GM12878 (cell line): ENCODE measurements at regions not wholly inside any gene's neighbourhood (a gene's known extent, or its start where the extent isn't known, plus 50 kb on each side); places are given as distances from the start of the nearest gene placed in this dataset.

ENCODE experiments used
- CBX5 ChIP-seq: sonication (generic); IDR thresholded peaks from 2 replicates; pipeline ENCODE4 v1.6.1; 2016; ENCODE audit warnings: low read depth, moderate library complexity, mild to moderate bottlenecking, inconsistent platforms
- FOXM1 ChIP-seq: IDR thresholded peaks from 2 replicates; pipeline ENCODE4 v1.6.1; 2012; ENCODE audit warnings: low read depth, mild to moderate bottlenecking, inconsistent platforms, low read length, moderate library complexity
- JUNB ChIP-seq: IDR thresholded peaks from 2 replicates; pipeline ENCODE4 v1.6.1; 2016; ENCODE audit warnings: antibody characterized with exemption, mild to moderate bottlenecking
- KDM1A ChIP-seq: fragments of 200-600 bp; sonication (generic); IDR thresholded peaks from 2 replicates; pipeline ENCODE4 v1.6.1; 2016; ENCODE audit warnings: borderline replicate concordance
- MEF2A ChIP-seq: IDR thresholded peaks from 2 replicates; pipeline ENCODE4 v1.6.1; 2011; ENCODE audit warnings: low read depth, mild to moderate bottlenecking, low read length, moderate library complexity; ENCODE audit not compliant: insufficient read depth
- MXI1 ChIP-seq: fragments of 150-350 bp; IDR thresholded peaks from 2 replicates; pipeline ENCODE4 v1.6.1; 2011; ENCODE audit warnings: low read depth, mild to moderate bottlenecking, inconsistent platforms, low read length, improper control_type of control experiment
- NFIC ChIP-seq: IDR thresholded peaks from 2 replicates; pipeline ENCODE4 v1.6.1; 2012; ENCODE audit warnings: low read depth, mild to moderate bottlenecking, inconsistent platforms, low read length, moderate library complexity
- POU2F2 ChIP-seq: IDR thresholded peaks from 3 replicates; pipeline ENCODE4 v1.6.1; 2011; ENCODE audit warnings: low read depth, mild to moderate bottlenecking, low read length, borderline replicate concordance
- RFX5 ChIP-seq: IDR thresholded peaks from 2 replicates; pipeline ENCODE4 v1.6.1; 2011; ENCODE audit warnings: low read depth, low read length, improper control_type of control experiment
- SREBF1 ChIP-seq: IDR thresholded peaks from 2 replicates; pipeline ENCODE4 v1.6.1; 2012; ENCODE audit warnings: mild to moderate bottlenecking, low read length
- STAT3 ChIP-seq: IDR thresholded peaks from 2 replicates; pipeline ENCODE4 v1.6.1; 2011; ENCODE audit warnings: low read depth, low read length, improper control_type of control experiment
- SUZ12 ChIP-seq: fragments of 200-600 bp; sonication (generic); IDR thresholded peaks from one replicate; pipeline ENCODE4 v1.6.1; 2018; ENCODE audit warnings: antibody characterized with exemption, mild to moderate bottlenecking; ENCODE audit not compliant: unreplicated experiment
- TARDBP ChIP-seq: IDR thresholded peaks from 2 replicates; pipeline ENCODE4 v1.6.1; 2016; ENCODE audit warnings: borderline replicate concordance
- YBX1 ChIP-seq: fragments of 450-650 bp; IDR thresholded peaks from 2 replicates; pipeline ENCODE4 v1.6.1; 2016; ENCODE audit warnings: antibody characterized with exemption
- ZSCAN29 ChIP-seq: fragments of 450-650 bp; IDR thresholded peaks from 2 replicates; pipeline ENCODE4 v1.6.1; 2017; ENCODE audit warnings: mild to moderate bottlenecking, moderate library complexity
- TF ChIP-seq, protein P1 (sequence below): fragments of 450-650 bp; IDR thresholded peaks from 2 replicates; pipeline ENCODE4 v1.6.1; 2016; ENCODE audit warnings: mild to moderate bottlenecking
- TF ChIP-seq, protein P2 (sequence below): fragments of 450-650 bp; IDR thresholded peaks from 2 replicates; pipeline ENCODE4 v1.6.1; 2017; ENCODE audit warnings: mild to moderate bottlenecking
- TF ChIP-seq, protein P3 (sequence below): fragments of 450-650 bp; formaldehyde crosslinking; IDR thresholded peaks from 2 replicates; pipeline ENCODE4 v1.4.0; 2022; ENCODE audit warnings: mild to moderate bottlenecking, moderate library complexity
- TF ChIP-seq, protein P4 (sequence below): fragments of 450-650 bp; IDR thresholded peaks from 2 replicates; pipeline ENCODE4 v1.6.1; 2014; ENCODE audit warnings: mild to moderate bottlenecking
- TF ChIP-seq, protein P5 (sequence below): fragments of 450-650 bp; IDR thresholded peaks from 2 replicates; pipeline ENCODE4 v1.6.1; 2017; ENCODE audit warnings: mild to moderate bottlenecking, moderate library complexity

DNA sequence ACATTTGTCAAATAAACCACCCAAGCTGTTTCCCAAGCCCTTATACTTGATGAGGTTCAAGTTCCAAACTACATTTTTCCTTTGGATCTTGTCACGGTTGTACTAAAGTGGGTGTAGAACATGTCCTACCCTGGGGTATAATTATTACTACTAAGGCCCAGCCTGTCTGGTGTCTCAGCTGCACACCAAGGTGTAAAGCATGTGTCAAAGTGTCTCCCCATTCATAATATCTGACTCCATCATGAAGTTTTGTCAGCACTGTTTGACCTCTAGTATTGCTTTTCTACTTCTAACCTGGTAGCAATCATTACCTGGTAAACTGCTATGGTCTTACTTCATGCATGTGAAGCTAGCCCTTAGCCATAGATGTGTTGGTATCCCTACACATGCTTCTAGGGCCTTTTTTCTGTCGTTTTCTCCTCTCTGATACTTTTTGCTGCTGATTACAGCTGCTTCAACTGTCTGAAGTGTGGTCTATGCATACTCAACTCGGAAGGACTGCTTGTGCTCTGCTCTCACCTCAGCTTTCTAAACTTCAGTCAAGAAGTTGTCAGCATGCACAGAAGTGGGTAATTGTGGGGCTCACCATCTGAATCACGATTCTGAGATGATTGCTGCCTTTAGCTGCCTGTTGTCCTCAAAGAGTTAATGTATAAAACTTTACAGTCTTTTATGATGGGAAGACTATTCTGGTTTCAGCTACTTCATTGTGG, 445.7 kb upstream of the TRIB2 start (continued):
- TF ChIP-seq, protein P1, sequence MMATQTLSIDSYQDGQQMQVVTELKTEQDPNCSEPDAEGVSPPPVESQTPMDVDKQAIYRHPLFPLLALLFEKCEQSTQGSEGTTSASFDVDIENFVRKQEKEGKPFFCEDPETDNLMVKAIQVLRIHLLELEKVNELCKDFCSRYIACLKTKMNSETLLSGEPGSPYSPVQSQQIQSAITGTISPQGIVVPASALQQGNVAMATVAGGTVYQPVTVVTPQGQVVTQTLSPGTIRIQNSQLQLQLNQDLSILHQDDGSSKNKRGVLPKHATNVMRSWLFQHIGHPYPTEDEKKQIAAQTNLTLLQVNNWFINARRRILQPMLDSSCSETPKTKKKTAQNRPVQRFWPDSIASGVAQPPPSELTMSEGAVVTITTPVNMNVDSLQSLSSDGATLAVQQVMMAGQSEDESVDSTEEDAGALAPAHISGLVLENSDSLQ = no peak
- TF ChIP-seq POU2F2 (peak; percentile 79; the same call in 2 of the 3 replicates), KDM1A (no peak), FOXM1 (peak; percentile 46; the same call in 1 of the 2 replicates), SUZ12 (no peak), NFIC (0 out of 2 replicates have a peak, but pooled peaks have one; percentile 16), ZSCAN29 (no peak), YBX1 (no peak), STAT3 (no peak), JUNB (peak; percentile 61), TARDBP (no peak), MXI1 (no peak), CBX5 (no peak), MEF2A (0 out of 2 replicates have a peak, but pooled peaks have one; percentile 57), SREBF1 (no peak), RFX5 (no peak)
- TF ChIP-seq, protein P2, sequence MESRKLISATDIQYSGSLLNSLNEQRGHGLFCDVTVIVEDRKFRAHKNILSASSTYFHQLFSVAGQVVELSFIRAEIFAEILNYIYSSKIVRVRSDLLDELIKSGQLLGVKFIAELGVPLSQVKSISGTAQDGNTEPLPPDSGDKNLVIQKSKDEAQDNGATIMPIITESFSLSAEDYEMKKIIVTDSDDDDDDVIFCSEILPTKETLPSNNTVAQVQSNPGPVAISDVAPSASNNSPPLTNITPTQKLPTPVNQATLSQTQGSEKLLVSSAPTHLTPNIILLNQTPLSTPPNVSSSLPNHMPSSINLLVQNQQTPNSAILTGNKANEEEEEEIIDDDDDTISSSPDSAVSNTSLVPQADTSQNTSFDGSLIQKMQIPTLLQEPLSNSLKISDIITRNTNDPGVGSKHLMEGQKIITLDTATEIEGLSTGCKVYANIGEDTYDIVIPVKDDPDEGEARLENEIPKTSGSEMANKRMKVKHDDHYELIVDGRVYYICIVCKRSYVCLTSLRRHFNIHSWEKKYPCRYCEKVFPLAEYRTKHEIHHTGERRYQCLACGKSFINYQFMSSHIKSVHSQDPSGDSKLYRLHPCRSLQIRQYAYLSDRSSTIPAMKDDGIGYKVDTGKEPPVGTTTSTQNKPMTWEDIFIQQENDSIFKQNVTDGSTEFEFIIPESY = no peak
- TF ChIP-seq, protein P3, sequence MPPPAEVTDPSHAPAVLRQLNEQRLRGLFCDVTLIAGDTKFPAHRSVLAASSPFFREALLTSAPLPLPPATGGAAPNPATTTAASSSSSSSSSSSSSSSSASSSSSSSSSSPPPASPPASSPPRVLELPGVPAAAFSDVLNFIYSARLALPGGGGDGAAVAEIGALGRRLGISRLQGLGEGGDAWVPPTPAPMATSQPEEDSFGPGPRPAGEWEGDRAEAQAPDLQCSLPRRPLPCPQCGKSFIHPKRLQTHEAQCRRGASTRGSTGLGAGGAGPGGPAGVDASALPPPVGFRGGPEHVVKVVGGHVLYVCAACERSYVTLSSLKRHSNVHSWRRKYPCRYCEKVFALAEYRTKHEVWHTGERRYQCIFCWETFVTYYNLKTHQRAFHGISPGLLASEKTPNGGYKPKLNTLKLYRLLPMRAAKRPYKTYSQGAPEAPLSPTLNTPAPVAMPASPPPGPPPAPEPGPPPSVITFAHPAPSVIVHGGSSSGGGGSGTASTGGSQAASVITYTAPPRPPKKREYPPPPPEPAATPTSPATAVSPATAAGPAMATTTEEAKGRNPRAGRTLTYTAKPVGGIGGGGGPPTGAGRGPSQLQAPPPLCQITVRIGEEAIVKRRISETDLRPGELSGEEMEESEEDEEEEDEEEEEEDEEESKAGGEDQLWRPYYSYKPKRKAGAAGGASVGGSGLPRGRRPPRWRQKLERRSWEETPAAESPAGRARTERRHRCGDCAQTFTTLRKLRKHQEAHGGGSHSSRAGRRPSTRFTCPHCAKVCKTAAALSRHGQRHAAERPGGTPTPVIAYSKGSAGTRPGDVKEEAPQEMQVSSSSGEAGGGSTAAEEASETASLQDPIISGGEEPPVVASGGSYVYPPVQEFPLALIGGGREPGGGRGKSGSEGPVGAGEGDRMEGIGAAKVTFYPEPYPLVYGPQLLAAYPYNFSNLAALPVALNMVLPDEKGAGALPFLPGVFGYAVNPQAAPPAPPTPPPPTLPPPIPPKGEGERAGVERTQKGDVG (CRISPR knock-in tag) = no peak
- TF ChIP-seq, protein P4, sequence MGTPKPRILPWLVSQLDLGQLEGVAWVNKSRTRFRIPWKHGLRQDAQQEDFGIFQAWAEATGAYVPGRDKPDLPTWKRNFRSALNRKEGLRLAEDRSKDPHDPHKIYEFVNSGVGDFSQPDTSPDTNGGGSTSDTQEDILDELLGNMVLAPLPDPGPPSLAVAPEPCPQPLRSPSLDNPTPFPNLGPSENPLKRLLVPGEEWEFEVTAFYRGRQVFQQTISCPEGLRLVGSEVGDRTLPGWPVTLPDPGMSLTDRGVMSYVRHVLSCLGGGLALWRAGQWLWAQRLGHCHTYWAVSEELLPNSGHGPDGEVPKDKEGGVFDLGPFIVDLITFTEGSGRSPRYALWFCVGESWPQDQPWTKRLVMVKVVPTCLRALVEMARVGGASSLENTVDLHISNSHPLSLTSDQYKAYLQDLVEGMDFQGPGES = no peak
- TF ChIP-seq, protein P5, sequence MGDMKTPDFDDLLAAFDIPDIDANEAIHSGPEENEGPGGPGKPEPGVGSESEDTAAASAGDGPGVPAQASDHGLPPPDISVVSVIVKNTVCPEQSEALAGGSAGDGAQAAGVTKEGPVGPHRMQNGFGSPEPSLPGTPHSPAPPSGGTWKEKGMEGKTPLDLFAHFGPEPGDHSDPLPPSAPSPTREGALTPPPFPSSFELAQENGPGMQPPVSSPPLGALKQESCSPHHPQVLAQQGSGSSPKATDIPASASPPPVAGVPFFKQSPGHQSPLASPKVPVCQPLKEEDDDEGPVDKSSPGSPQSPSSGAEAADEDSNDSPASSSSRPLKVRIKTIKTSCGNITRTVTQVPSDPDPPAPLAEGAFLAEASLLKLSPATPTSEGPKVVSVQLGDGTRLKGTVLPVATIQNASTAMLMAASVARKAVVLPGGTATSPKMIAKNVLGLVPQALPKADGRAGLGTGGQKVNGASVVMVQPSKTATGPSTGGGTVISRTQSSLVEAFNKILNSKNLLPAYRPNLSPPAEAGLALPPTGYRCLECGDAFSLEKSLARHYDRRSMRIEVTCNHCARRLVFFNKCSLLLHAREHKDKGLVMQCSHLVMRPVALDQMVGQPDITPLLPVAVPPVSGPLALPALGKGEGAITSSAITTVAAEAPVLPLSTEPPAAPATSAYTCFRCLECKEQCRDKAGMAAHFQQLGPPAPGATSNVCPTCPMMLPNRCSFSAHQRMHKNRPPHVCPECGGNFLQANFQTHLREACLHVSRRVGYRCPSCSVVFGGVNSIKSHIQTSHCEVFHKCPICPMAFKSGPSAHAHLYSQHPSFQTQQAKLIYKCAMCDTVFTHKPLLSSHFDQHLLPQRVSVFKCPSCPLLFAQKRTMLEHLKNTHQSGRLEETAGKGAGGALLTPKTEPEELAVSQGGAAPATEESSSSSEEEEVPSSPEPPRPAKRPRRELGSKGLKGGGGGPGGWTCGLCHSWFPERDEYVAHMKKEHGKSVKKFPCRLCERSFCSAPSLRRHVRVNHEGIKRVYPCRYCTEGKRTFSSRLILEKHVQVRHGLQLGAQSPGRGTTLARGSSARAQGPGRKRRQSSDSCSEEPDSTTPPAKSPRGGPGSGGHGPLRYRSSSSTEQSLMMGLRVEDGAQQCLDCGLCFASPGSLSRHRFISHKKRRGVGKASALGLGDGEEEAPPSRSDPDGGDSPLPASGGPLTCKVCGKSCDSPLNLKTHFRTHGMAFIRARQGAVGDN = peak; percentile 50; the same call in 1 of the 2 replicates
